ENCODE measurements at regions not wholly inside any gene's neighbourhood (a gene's known extent, or its start where the extent isn't known, plus 50 kb on each side); places are given as distances from the start of the nearest gene placed in this dataset.

- CTCF ChIA-PET, result no interaction called here
- H3K4me1 ChIP-seq (ENCODE audit: insufficient read depth, low read length), result no peaks in the 10 kb centered on the region
- H3K4me1 Mint-ChIP-seq (ENCODE audit: low read depth), result no peaks in the 10 kb centered on the region
- no peak for DNase-seq
- POLR2A ChIA-PET, result no interaction called here
- peaks cover 28% of the 10 kb centered on the region for H3K27me3 Mint-ChIP-seq
- H3K4me3 ChIP-seq (ENCODE audit: low read length), result no peak overlapping the region
- no peak for ATAC-seq (ENCODE audit: poor library complexity)
- no peaks in the 10 kb centered on the region for H3K27me3 ChIP-seq (ENCODE audit: control insufficient read depth in 1 of 2, insufficient read depth in 2 of 2, low read length in 2 of 2)
- no peak overlapping the region for H3K27ac Mint-ChIP-seq
- H3K9me3 Mint-ChIP-seq, result no peaks in the 10 kb centered on the region
- no peak overlapping the region for H3K27ac ChIP-seq (ENCODE audit: low read depth in 1 of 2, low read length in 2 of 2)
- H3K9me3 ChIP-seq (ENCODE audit: control insufficient read depth in 1 of 2, insufficient read depth in 1 of 2, low read length in 2 of 2), result no peaks in the 10 kb centered on the region
- intact Hi-C loops (cut with DNase I, micrococcal nuclease), result no loop called here
- H3K36me3 Mint-ChIP-seq (ENCODE audit: low read depth), result no peaks in the 10 kb centered on the region
- H3K36me3 ChIP-seq (ENCODE audit: insufficient read depth, low read length), result no peaks in the 10 kb centered on the region
- H3K4me3 Mint-ChIP-seq, result no peak overlapping the region
- no peak for TF ChIP-seq CTCF (IDR thresholded peaks at IDR 0.05)
Measured at GRCh38 chr2:151156431-151156830, 105.2 kb downstream of the RBM43 start.

GRCh38 chr2:151153601-151154000 lies 108.1 kb downstream of the RBM43 start:
- Mint-ChIP-seq H3K4me3 (no peak overlapping the region), H3K27me3 (peaks cover 39% of the 10 kb centered on the region), H3K27ac (no peak overlapping the region), H3K4me1 (ENCODE audit: low read depth) (no peaks in the 10 kb centered on the region), H3K9me3 (no peaks in the 10 kb centered on the region), H3K36me3 (ENCODE audit: low read depth) (no peaks in the 10 kb centered on the region)
- ChIA-PET CTCF (no interaction called here), POLR2A (no interaction called here)
- no peak overlapping the region for H3K27ac ChIP-seq (ENCODE audit: low read depth in 1 of 2, low read length in 2 of 2)
- no peaks in the 10 kb centered on the region for H3K9me3 ChIP-seq (ENCODE audit: control insufficient read depth in 1 of 2, insufficient read depth in 1 of 2, low read length in 2 of 2)
- DNase-seq, result no peak
- ATAC-seq (ENCODE audit: poor library complexity), result no peak
- no peaks in the 10 kb centered on the region for H3K27me3 ChIP-seq (ENCODE audit: control insufficient read depth in 1 of 2, insufficient read depth in 2 of 2, low read length in 2 of 2)
- H3K36me3 ChIP-seq (ENCODE audit: insufficient read depth, low read length), result no peaks in the 10 kb centered on the region
- TF ChIP-seq CTCF (IDR thresholded peaks at IDR 0.05), result no peak
- H3K4me3 ChIP-seq (ENCODE audit: low read length), result no peak overlapping the region
- no peaks in the 10 kb centered on the region for H3K4me1 ChIP-seq (ENCODE audit: insufficient read depth, low read length)
- intact Hi-C loops (cut with DNase I, micrococcal nuclease), result no loop called here

- Mint-ChIP-seq H3K9me3 (no peaks in the 10 kb centered on the region), H3K36me3 (ENCODE audit: low read depth) (no peaks in the 10 kb centered on the region), H3K27ac (no peak overlapping the region), H3K4me3 (no peak overlapping the region), H3K4me1 (ENCODE audit: low read depth) (no peaks in the 10 kb centered on the region), H3K27me3 (peaks cover 34% of the 10 kb centered on the region)
- Histone ChIP-seq H3K36me3 (ENCODE audit: insufficient read depth, low read length) (no peaks in the 10 kb centered on the region), H3K4me3 (ENCODE audit: low read length) (no peak overlapping the region), H3K4me1 (ENCODE audit: insufficient read depth, low read length) (no peaks in the 10 kb centered on the region), H3K27me3 (ENCODE audit: control insufficient read depth in 1 of 2, insufficient read depth in 2 of 2, low read length in 2 of 2) (no peaks in the 10 kb centered on the region), H3K9me3 (ENCODE audit: control insufficient read depth in 1 of 2, insufficient read depth in 1 of 2, low read length in 2 of 2) (no peaks in the 10 kb centered on the region), H3K27ac (ENCODE audit: low read depth in 1 of 2, low read length in 2 of 2) (no peak overlapping the region)
- no peak for ATAC-seq (ENCODE audit: poor library complexity)
- intact Hi-C loops (cut with DNase I, micrococcal nuclease), result no loop called here
- ChIA-PET POLR2A (interaction anchor here (0.6 kb wide), 1 partner anchor 11 kb away, joined by 5 read pairs; no protein-coding TSS in a partner anchor), CTCF (no interaction called here)
- DNase-seq, result no peak
- no peak for TF ChIP-seq CTCF (IDR thresholded peaks at IDR 0.05)
Measured at GRCh38 chr2:151150331-151151320, 111.0 kb downstream of the RBM43 start.

Measured in CD4-positive, alpha-beta T cell (primary cell).